ENCODE measurements at regions not wholly inside any gene's neighbourhood (a gene's known extent, or its start where the extent isn't known, plus 50 kb on each side); places are given as distances from the start of the nearest gene placed in this dataset.

DNA sequence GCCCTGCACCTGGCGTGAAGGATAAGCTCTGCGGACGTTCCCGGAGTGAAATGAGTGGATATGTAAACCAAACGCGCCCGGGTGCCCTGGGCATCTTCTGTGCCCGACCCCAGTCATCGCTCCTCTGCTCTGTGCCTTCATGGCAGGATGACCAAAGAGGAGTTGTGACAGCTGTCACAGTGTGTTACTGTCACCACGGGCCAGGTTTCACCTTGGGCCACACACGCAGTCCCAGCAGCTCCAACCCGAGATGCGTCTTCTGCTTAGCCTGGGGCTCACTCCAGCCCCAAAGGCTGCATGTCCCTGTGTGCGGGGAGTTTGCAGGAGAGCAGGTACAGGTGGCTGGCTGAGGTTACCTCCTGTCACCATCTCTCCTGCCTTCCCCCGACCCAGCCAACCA is 311.6 kb downstream of the BMP7 start:
- H3K27ac Mint-ChIP-seq = no peak overlapping the region
- no peak for DNase-seq
- Histone ChIP-seq H3K4me3 (ENCODE audit: low read length) (no peak overlapping the region), H3K27me3 (ENCODE audit: insufficient read depth, low read length, poor library complexity, severe bottlenecking) (no peaks in the 10 kb centered on the region), H3K27ac (ENCODE audit: low read depth, low read length) (no peak overlapping the region), H3K4me1 (ENCODE audit: insufficient read depth, low read length) (no peaks in the 10 kb centered on the region), H3K9me3 (ENCODE audit: low read length) (no peaks in the 10 kb centered on the region), H3K36me3 (ENCODE audit: insufficient read depth, low read length) (no peaks in the 10 kb centered on the region)
- peaks cover 0 to 12% of the 10 kb centered on the region in 2 donors for H3K27me3 Mint-ChIP-seq
- no peak overlapping the region for H3K4me3 Mint-ChIP-seq
- no peaks in the 10 kb centered on the region for H3K36me3 Mint-ChIP-seq
- ChIA-PET POLR2A (no interaction called here), CTCF (no interaction called here)
- no peaks in the 10 kb centered on the region for H3K4me1 Mint-ChIP-seq
- H3K9me3 Mint-ChIP-seq = peaks cover 0 to 2% (median 0%) of the 10 kb centered on the region in 5 donors

DNA sequence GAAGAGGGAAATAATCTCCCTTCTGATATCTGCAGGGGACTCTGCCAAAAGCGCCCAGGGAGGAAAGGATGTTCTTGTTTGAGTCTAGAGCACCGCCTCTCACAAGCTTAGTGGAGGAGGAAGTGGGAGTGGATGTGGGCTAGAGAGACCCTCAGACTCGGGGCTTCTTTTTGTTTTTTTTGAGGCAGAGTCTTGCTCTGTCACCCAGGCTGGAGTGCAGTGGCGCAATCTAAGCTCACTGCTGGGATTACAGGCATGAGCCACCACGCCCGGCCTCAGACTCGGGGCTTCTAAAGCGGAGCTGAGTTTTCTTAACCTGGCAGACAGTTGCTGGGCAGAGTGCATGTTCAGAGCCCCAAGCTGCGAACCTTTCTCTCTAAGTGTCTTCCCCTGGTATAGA is 310.8 kb downstream of the BMP7 start:
- Histone ChIP-seq H3K9me3 (ENCODE audit: low read length) (no peaks in the 10 kb centered on the region), H3K4me1 (ENCODE audit: insufficient read depth, low read length) (no peaks in the 10 kb centered on the region), H3K36me3 (ENCODE audit: insufficient read depth, low read length) (no peaks in the 10 kb centered on the region), H3K27me3 (ENCODE audit: insufficient read depth, low read length, poor library complexity, severe bottlenecking) (no peaks in the 10 kb centered on the region), H3K4me3 (ENCODE audit: low read length) (no peak overlapping the region), H3K27ac (ENCODE audit: low read depth, low read length) (no peak overlapping the region)
- ChIA-PET POLR2A (no interaction called here), CTCF (no interaction called here)
- Mint-ChIP-seq H3K9me3 (peaks cover 0 to 2% (median 0%) of the 10 kb centered on the region in 5 donors), H3K36me3 (no peaks in the 10 kb centered on the region), H3K27ac (no peak overlapping the region), H3K4me3 (no peak overlapping the region), H3K4me1 (no peaks in the 10 kb centered on the region), H3K27me3 (peaks cover 0 to 12% of the 10 kb centered on the region in 2 donors)
- DNase-seq = no peak

DNA sequence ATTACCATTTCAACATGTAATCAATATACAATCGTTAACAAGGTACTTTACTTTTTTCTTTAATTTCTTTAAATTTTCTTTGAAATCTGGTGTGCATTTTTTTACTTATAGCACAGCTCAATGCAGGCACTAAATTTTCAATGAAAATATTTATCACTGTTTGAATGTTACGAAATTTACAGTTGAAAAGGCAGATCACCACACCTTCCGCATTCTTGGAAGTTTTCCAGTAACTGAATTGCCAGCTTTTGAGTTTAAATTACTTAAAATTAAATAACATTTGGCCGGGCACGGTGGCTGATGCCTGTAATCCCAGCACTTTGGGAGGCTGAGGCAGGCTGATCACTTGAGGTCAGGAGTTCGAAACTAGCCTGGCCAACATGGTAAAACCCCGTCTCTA is 309.9 kb downstream of the BMP7 start:
- no peaks in the 10 kb centered on the region for H3K9me3 ChIP-seq (ENCODE audit: low read length)
- Mint-ChIP-seq H3K36me3 (no peaks in the 10 kb centered on the region), H3K27ac (no peak overlapping the region), H3K9me3 (no peaks in the 10 kb centered on the region), H3K4me3 (no peak overlapping the region), H3K27me3 (peaks cover 0 to 12% of the 10 kb centered on the region in 2 donors), H3K4me1 (no peaks in the 10 kb centered on the region)
- CTCF ChIA-PET = no interaction called here
- H3K27me3 ChIP-seq (ENCODE audit: insufficient read depth, low read length, poor library complexity, severe bottlenecking) = no peaks in the 10 kb centered on the region
- no peak overlapping the region for H3K4me3 ChIP-seq (ENCODE audit: low read length)
- no peaks in the 10 kb centered on the region for H3K4me1 ChIP-seq (ENCODE audit: insufficient read depth, low read length)
- no peak for DNase-seq
- no peaks in the 10 kb centered on the region for H3K36me3 ChIP-seq (ENCODE audit: insufficient read depth, low read length)
- no peak overlapping the region for H3K27ac ChIP-seq (ENCODE audit: low read depth, low read length)
- POLR2A ChIA-PET = no interaction called here

DNA sequence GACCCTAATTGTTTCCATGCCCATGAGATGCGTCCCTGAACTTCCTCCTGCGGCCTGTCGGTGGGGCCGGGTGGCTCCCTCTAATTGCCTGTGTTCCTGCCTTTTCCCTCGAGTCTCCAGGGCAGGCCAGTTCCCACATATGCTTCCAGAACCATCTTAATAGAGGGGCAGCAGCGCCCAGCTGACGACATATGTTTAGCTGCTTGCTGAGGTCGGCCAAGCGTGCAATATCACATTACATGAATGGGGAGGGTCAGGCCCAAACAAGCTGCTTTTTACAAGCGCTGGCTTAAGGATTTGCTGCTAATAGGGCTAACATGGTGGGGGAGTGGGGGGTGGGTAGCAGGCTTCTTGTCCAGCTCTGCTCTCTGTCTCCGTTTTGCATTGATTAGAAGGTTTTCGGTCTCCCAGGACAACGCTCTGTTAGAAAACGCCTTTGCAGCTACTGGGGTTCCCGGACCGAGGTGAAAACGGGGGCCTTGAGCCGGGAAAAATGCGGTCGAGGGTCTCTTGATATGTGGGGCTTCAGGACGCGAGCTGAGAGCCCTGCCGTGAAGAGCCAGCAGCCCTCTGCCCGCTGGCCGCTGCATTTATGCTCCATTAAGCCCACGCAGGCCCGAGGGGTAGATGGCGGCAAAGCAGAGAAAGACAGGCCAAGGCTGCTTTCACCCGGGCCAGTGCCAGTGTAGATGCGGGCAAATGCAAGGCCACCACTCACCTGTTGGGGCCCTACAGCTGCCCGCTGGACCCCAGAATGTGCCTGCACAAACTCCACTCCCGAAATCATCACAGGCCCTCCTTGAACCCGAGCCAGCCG is 308.5 kb downstream of the BMP7 start:
- Histone ChIP-seq H3K4me3 (ENCODE audit: low read length) (no peak overlapping the region), H3K4me1 (ENCODE audit: insufficient read depth, low read length) (no peaks in the 10 kb centered on the region), H3K27me3 (ENCODE audit: insufficient read depth, low read length, poor library complexity, severe bottlenecking) (no peaks in the 10 kb centered on the region), H3K36me3 (ENCODE audit: insufficient read depth, low read length) (no peaks in the 10 kb centered on the region), H3K27ac (ENCODE audit: low read depth, low read length) (no peak overlapping the region), H3K9me3 (ENCODE audit: low read length) (no peaks in the 10 kb centered on the region)
- H3K36me3 Mint-ChIP-seq = no peaks in the 10 kb centered on the region
- H3K9me3 Mint-ChIP-seq = no peaks in the 10 kb centered on the region
- CTCF ChIA-PET = no interaction called here
- no peaks in the 10 kb centered on the region for H3K4me1 Mint-ChIP-seq
- H3K4me3 Mint-ChIP-seq = peak overlapping the region in 1 of 7 donors; percentile 54
- no peak for DNase-seq
- no peak overlapping the region for H3K27ac Mint-ChIP-seq
- POLR2A ChIA-PET = no interaction called here
- H3K27me3 Mint-ChIP-seq = peaks cover 0 to 12% of the 10 kb centered on the region in 2 donors

GRCh38 chr20:56964901-56965300 is 301.5 kb downstream of the BMP7 start:
- Histone ChIP-seq H3K27ac (ENCODE audit: low read depth, low read length) (no peak overlapping the region), H3K4me1 (ENCODE audit: insufficient read depth, low read length) (no peaks in the 10 kb centered on the region), H3K36me3 (ENCODE audit: insufficient read depth, low read length) (no peaks in the 10 kb centered on the region), H3K4me3 (ENCODE audit: low read length) (no peak overlapping the region), H3K27me3 (ENCODE audit: insufficient read depth, low read length, poor library complexity, severe bottlenecking) (no peaks in the 10 kb centered on the region), H3K9me3 (ENCODE audit: low read length) (no peaks in the 10 kb centered on the region)
- ChIA-PET POLR2A (no interaction called here), CTCF (no interaction called here)
- no peak overlapping the region for H3K27ac Mint-ChIP-seq
- no peaks in the 10 kb centered on the region for H3K36me3 Mint-ChIP-seq
- peaks cover 0 to 8% (median 0%) of the 10 kb centered on the region in 5 donors for H3K9me3 Mint-ChIP-seq
- peaks cover 0 to 1% of the 10 kb centered on the region in 2 donors for H3K27me3 Mint-ChIP-seq
- no peak overlapping the region for H3K4me3 Mint-ChIP-seq
- no peaks in the 10 kb centered on the region for H3K4me1 Mint-ChIP-seq
- no peak for DNase-seq

DNA sequence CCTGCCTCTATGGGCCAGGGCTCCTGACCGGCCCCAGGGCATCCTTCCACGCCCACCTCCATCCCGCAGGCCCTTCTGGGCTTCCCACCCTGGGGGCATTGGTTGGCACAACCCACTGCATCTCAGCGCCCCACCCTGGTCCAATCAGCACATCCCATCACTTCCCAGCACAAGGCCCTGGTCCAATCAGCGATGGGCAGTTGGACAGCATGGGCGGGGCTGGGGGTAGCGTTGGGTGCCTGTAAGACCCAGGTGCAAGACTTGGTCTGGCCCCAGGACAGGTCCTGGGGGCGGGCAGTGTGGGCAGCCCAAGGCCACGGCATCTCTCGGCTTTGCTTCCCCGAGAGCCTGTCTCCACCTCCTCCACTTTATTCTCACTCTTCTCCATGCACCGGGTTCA is 298.5 kb downstream of the BMP7 start:
- DNase-seq = no peak
- ChIA-PET POLR2A (no interaction called here), CTCF (no interaction called here)
- peak overlapping the region in 1 of 8 donors; percentile 86 for H3K27ac Mint-ChIP-seq
- H3K9me3 Mint-ChIP-seq = peaks cover 0 to 8% (median 0%) of the 10 kb centered on the region in 5 donors
- H3K36me3 ChIP-seq (ENCODE audit: insufficient read depth, low read length) = no peaks in the 10 kb centered on the region
- H3K36me3 Mint-ChIP-seq = no peaks in the 10 kb centered on the region
- no peaks in the 10 kb centered on the region for H3K4me1 Mint-ChIP-seq
- H3K4me1 ChIP-seq (ENCODE audit: insufficient read depth, low read length) = no peaks in the 10 kb centered on the region
- H3K27ac ChIP-seq (ENCODE audit: low read depth, low read length) = no peak overlapping the region
- H3K27me3 Mint-ChIP-seq = peaks cover 4 to 10% of the 10 kb centered on the region in 2 donors
- H3K4me3 Mint-ChIP-seq = no peak overlapping the region
- no peak overlapping the region for H3K4me3 ChIP-seq (ENCODE audit: low read length)
- H3K27me3 ChIP-seq (ENCODE audit: insufficient read depth, low read length, poor library complexity, severe bottlenecking) = no peaks in the 10 kb centered on the region
- H3K9me3 ChIP-seq (ENCODE audit: low read length) = no peaks in the 10 kb centered on the region

GRCh38 chr20:56968376-56969048 is 297.9 kb downstream of the BMP7 start:
- no peaks in the 10 kb centered on the region for H3K4me1 Mint-ChIP-seq
- H3K27me3 Mint-ChIP-seq = peaks cover 10% of the 10 kb centered on the region in 2 donors
- no peak overlapping the region for H3K27ac Mint-ChIP-seq
- Histone ChIP-seq H3K4me3 (ENCODE audit: low read length) (no peak overlapping the region), H3K27me3 (ENCODE audit: insufficient read depth, low read length, poor library complexity, severe bottlenecking) (no peaks in the 10 kb centered on the region), H3K9me3 (ENCODE audit: low read length) (no peaks in the 10 kb centered on the region), H3K27ac (ENCODE audit: low read depth, low read length) (no peak overlapping the region), H3K36me3 (ENCODE audit: insufficient read depth, low read length) (no peaks in the 10 kb centered on the region), H3K4me1 (ENCODE audit: insufficient read depth, low read length) (no peaks in the 10 kb centered on the region)
- peaks cover 0 to 8% (median 0%) of the 10 kb centered on the region in 5 donors for H3K9me3 Mint-ChIP-seq
- no peaks in the 10 kb centered on the region for H3K36me3 Mint-ChIP-seq
- no peak for DNase-seq
- POLR2A ChIA-PET = no interaction called here
- CTCF ChIA-PET = no interaction called here
- no peak overlapping the region for H3K4me3 Mint-ChIP-seq

- ChIA-PET CTCF (no interaction called here), POLR2A (no interaction called here)
- H3K36me3 ChIP-seq (ENCODE audit: insufficient read depth, low read length) = no peaks in the 10 kb centered on the region
- H3K4me3 Mint-ChIP-seq = no peak overlapping the region
- H3K27me3 Mint-ChIP-seq = peaks cover 22 to 47% of the 10 kb centered on the region in 2 donors
- no peak for DNase-seq
- no peaks in the 10 kb centered on the region for H3K9me3 ChIP-seq (ENCODE audit: low read length)
- no peaks in the 10 kb centered on the region for H3K36me3 Mint-ChIP-seq
- peaks cover 5% of the 10 kb centered on the region for H3K27me3 ChIP-seq (ENCODE audit: insufficient read depth, low read length, poor library complexity, severe bottlenecking)
- H3K4me3 ChIP-seq (ENCODE audit: low read length) = no peak overlapping the region
- no peak overlapping the region for H3K27ac ChIP-seq (ENCODE audit: low read depth, low read length)
- no peaks in the 10 kb centered on the region for H3K4me1 ChIP-seq (ENCODE audit: insufficient read depth, low read length)
- H3K9me3 Mint-ChIP-seq = peaks cover 0 to 6% (median 2%) of the 10 kb centered on the region in 5 donors
- no peaks in the 10 kb centered on the region for H3K4me1 Mint-ChIP-seq
- no peak overlapping the region for H3K27ac Mint-ChIP-seq
These were observed 291.8 kb downstream of the BMP7 start for GRCh38 chr20:56974499-56975250.

Measured in CD8-positive, alpha-beta memory T cell (primary cell).